Aorta (tissue), 5 donors: ENCODE measurements at regions not wholly inside any gene's neighbourhood (a gene's known extent, or its start where the extent isn't known, plus 50 kb on each side); places are given as distances from the start of the nearest gene placed in this dataset.
A peak's percentile ranks its signal among the peaks of the same experiment; 100 is the strongest.

ENCODE experiments used
- ATAC-seq: fragments of 200-7000 bp; cut with Tn5 transposase; one replicate; pipeline ENCODE4 v1.9.1; 2022; ENCODE audit warnings: moderate library complexity; ENCODE audit not compliant: low FRiP score
- DNase-seq, 2 donors: peaks; one replicate each; pipeline ENCODE4 v3.0.0-alpha.2; 2020
- H3K27ac ChIP-seq, 2 donors: one replicate each; pipeline ENCODE4 v1.5.1; 2013; ENCODE audit warnings: low read length in 2 of 2, mild to moderate bottlenecking in 2 of 2, moderate library complexity in 2 of 2, control low read depth in 1 of 2, inconsistent platforms in 1 of 2, low read depth in 1 of 2
- H3K27me3 ChIP-seq, 2 donors: one replicate each; pipeline ENCODE4 v1.6.1; 2013; ENCODE audit warnings: control low read depth in 1 of 2, low read length in 1 of 2, mild to moderate bottlenecking in 1 of 2, moderate library complexity in 1 of 2; ENCODE audit not compliant: insufficient read depth in 2 of 2, control insufficient read depth in 1 of 2
- H3K36me3 ChIP-seq, 2 donors: one replicate each; pipeline ENCODE4 v1.6.1; 2013; ENCODE audit warnings: control low read depth in 1 of 2, low read length in 1 of 2, mild to moderate bottlenecking in 1 of 2; ENCODE audit not compliant: insufficient read depth in 2 of 2, control insufficient read depth in 1 of 2
- H3K4me1 ChIP-seq, 2 donors: one replicate each; pipeline ENCODE4 v1.6.1; 2013; ENCODE audit warnings: low read length in 2 of 2, control low read depth in 1 of 2, mild to moderate bottlenecking in 1 of 2, moderate library complexity in 1 of 2; ENCODE audit not compliant: insufficient read depth in 2 of 2, control insufficient read depth in 1 of 2
- H3K4me3 ChIP-seq, 2 donors: one replicate each; pipeline ENCODE4 v1.5.1; 2013; ENCODE audit warnings: low read length in 2 of 2, control low read depth in 1 of 2, mild to moderate bottlenecking in 1 of 2
- H3K9me3 ChIP-seq: one replicate; pipeline ENCODE4 v1.6.1; 2013; ENCODE audit warnings: mild to moderate bottlenecking, low read length; ENCODE audit not compliant: control insufficient read depth
- WGBS, 2 donors: extraction: QIAGEN DNeasy Blood & Tissue Kit; methylation state at CpG; one replicate each; pipeline ENCODE4 v1.1.7; 2013; 5-methylcytosine and 5-hydroxymethylcytosine counted together
- intact Hi-C, 2 donors: fragments of 100-400 bp; cut with DNase I; formaldehyde crosslinking; loops; one replicate each; pipeline versions ENCODE4 v1.14.2 to v1.15.0; 2022
- donor health status: healthy with polysubstance abuse.
- donor health status: Bipolar disorder and iron deficiency.
- donor health status: DM: no; HTN: no; CAD: no.
- donor health status: DM: no; HTN: no; CAD: no.
- donor health status: DM: yes; HTN: yes; CAD: no.

GRCh38 chr11:119493712-119494111, 70.7 kb upstream of the THY1 start:
- H3K9me3 ChIP-seq, result no peaks in the 10 kb centered on the region
- no peaks in the 10 kb centered on the region for H3K36me3 ChIP-seq
- H3K27ac ChIP-seq, result no peak overlapping the region
- ATAC-seq, result no peak
- DNase-seq, result no peak
- no peaks in the 10 kb centered on the region for H3K27me3 ChIP-seq
- intact Hi-C loops, result no loop called here
- H3K4me1 ChIP-seq, result no peaks in the 10 kb centered on the region
- no peak overlapping the region for H3K4me3 ChIP-seq
- 47 to 49% methylated on average over 4 of the region's 4 CpGs for WGBS, 2 donors

- intact Hi-C loops, result no loop called here
- H3K27ac ChIP-seq, result no peak overlapping the region
- H3K36me3 ChIP-seq, result no peaks in the 10 kb centered on the region
- H3K4me3 ChIP-seq, result no peak overlapping the region
- 68 to 74% methylated on average over 17 of the region's 17 CpGs for WGBS, 2 donors
- peak in 1 of 2 donors; percentile 15 for DNase-seq
- H3K27me3 ChIP-seq, result no peaks in the 10 kb centered on the region
- no peak for ATAC-seq
- H3K9me3 ChIP-seq, result no peaks in the 10 kb centered on the region
- no peaks in the 10 kb centered on the region for H3K4me1 ChIP-seq
These were observed 69.0 kb upstream of the THY1 start for GRCh38 chr11:119491753-119492510.

- intact Hi-C loops, result no loop called here
- WGBS, 2 donors, result 85 to 88% methylated on average over 24 of the region's 24 CpGs
These were observed 67.5 kb upstream of the THY1 start for GRCh38 chr11:119490253-119491006.

GRCh38 chr11:119489087-119489486, 66.1 kb upstream of the THY1 start:
- intact Hi-C loops, result loop anchor here in 1 of 2 donors (10.0 kb wide), 1 partner anchor 236 kb away; the partner anchor contains the start of gene NECTIN1
- Histone ChIP-seq H3K27ac (no peak overlapping the region), H3K4me1 (no peaks in the 10 kb centered on the region), H3K36me3 (no peaks in the 10 kb centered on the region), H3K9me3 (no peaks in the 10 kb centered on the region), H3K27me3 (no peaks in the 10 kb centered on the region), H3K4me3 (no peak overlapping the region)
- no peak for ATAC-seq
- 77 to 79% methylated on average over 3 of the region's 3 CpGs for WGBS, 2 donors
- DNase-seq, result no peak

More at GRCh38 chr11:119490253-119491006, 67.5 kb upstream of the THY1 start:
- DNase-seq, result peak; percentile 17 to 38
- Histone ChIP-seq H3K4me1 (no peaks in the 10 kb centered on the region), H3K27me3 (no peaks in the 10 kb centered on the region), H3K36me3 (no peaks in the 10 kb centered on the region), H3K9me3 (no peaks in the 10 kb centered on the region), H3K27ac (no peak overlapping the region), H3K4me3 (no peak overlapping the region)
- ATAC-seq, result no peak

GRCh38 chr11:119488256-119488995, 65.5 kb upstream of the THY1 start:
- Histone ChIP-seq H3K36me3 (no peaks in the 10 kb centered on the region), H3K9me3 (no peaks in the 10 kb centered on the region), H3K27me3 (no peaks in the 10 kb centered on the region), H3K4me1 (no peaks in the 10 kb centered on the region), H3K27ac (no peak overlapping the region), H3K4me3 (no peak overlapping the region)
- DNase-seq, result peak in 1 of 2 donors; percentile 25
- WGBS, 2 donors, result 70 to 73% methylated on average over 9 of the region's 9 CpGs
- intact Hi-C loops, result loop anchor here in 1 of 2 donors (10.0 kb wide), 1 partner anchor 236 kb away; the partner anchor contains the start of gene NECTIN1
- ATAC-seq, result no peak

- intact Hi-C loops, result loop anchor here in 1 of 2 donors (10.0 kb wide), 1 partner anchor 238 kb away; the partner anchor contains the start of gene NECTIN1
- Histone ChIP-seq H3K4me3 (no peak overlapping the region), H3K27ac (no peak overlapping the region), H3K27me3 (no peaks in the 10 kb centered on the region), H3K9me3 (no peaks in the 10 kb centered on the region), H3K36me3 (no peaks in the 10 kb centered on the region), H3K4me1 (no peaks in the 10 kb centered on the region)
- 56 to 61% methylated on average over 3 of the region's 3 CpGs for WGBS, 2 donors
- ATAC-seq (no peak), DNase-seq (peak in 1 of 2 donors; percentile 14)
These were observed 63.8 kb upstream of the THY1 start for GRCh38 chr11:119486691-119487259.

GRCh38 chr11:119486016-119486415, 63.0 kb upstream of the THY1 start:
- intact Hi-C loops, result loop anchor here in 1 of 2 donors (10.0 kb wide), 1 partner anchor 239 kb away; the partner anchor contains the start of gene NECTIN1
- ATAC-seq, result no peak
- H3K4me1 ChIP-seq, result no peaks in the 10 kb centered on the region

More at GRCh38 chr11:119486016-119486415, 63.0 kb upstream of the THY1 start:
- Histone ChIP-seq H3K4me3 (no peak overlapping the region), H3K9me3 (no peaks in the 10 kb centered on the region), H3K27me3 (no peaks in the 10 kb centered on the region), H3K36me3 (no peaks in the 10 kb centered on the region), H3K27ac (no peak overlapping the region)
- WGBS, 2 donors, result 56 to 72% methylated on average over 5 of the region's 6 CpGs
- DNase-seq, result no peak
